Naive thymus-derived CD4-positive, alpha-beta T cell (primary cell): ENCODE measurements at regions not wholly inside any gene's neighbourhood (a gene's known extent, or its start where the extent isn't known, plus 50 kb on each side); places are given as distances from the start of the nearest gene placed in this dataset.

Source experiments
- ATAC-seq: fragments of 150-1000 bp; cut with Tn5 transposase; 2 replicates; pipeline ENCODE4 v1.10.0; 2021; ENCODE audit warnings: mild to moderate bottlenecking, moderate library complexity
- CTCF ChIA-PET: fragments of 350-600 bp; sonication (Branson Sonifier 250); formaldehyde crosslinking; loops from one replicate; lab custom pipeline; 2021; ENCODE audit warnings: antibody characterized with exemption; lab: Charles Lee
- POLR2A ChIA-PET: fragments of 350-600 bp; sonication (Branson Sonifier 250); formaldehyde crosslinking; loops from one replicate; lab custom pipeline; 2021; ENCODE audit warnings: antibody characterized with exemption, inconsistent platforms; lab: Charles Lee
- DNase-seq, 9 donors: peaks; one replicate each; pipeline versions ENCODE4 v3.0.0 to v3.0.0-alpha.2; 2020 to 2022; ENCODE audit warnings: mixed read lengths in 1 of 9
- H3K27ac ChIP-seq: one replicate; pipeline ENCODE4 v1.7.0; 2013; ENCODE audit warnings: mild to moderate bottlenecking, low read depth, low read length, moderate library complexity
- H3K27me3 ChIP-seq, 2 donors: one replicate each; pipeline ENCODE4 v1.7.0; 2013; ENCODE audit warnings: low read length in 2 of 2, mild to moderate bottlenecking in 2 of 2, moderate library complexity in 2 of 2; ENCODE audit not compliant: control insufficient read depth in 2 of 2, insufficient read depth in 2 of 2
- H3K36me3 ChIP-seq, 3 experiments: 1 replicate in 2 of 3; 2 replicates in 1 of 3; pipeline ENCODE4 v1.7.0; 2013; ENCODE audit warnings: low read length in 3 of 3, mild to moderate bottlenecking in 3 of 3, moderate library complexity in 1 of 3; ENCODE audit not compliant: insufficient read depth in 3 of 3, control insufficient read depth in 2 of 3
- H3K4me1 ChIP-seq, 2 donors: one replicate each; pipeline ENCODE4 v1.7.0; 2013; ENCODE audit warnings: low read length in 2 of 2, mild to moderate bottlenecking in 2 of 2, moderate library complexity in 1 of 2; ENCODE audit not compliant: control insufficient read depth in 2 of 2, insufficient read depth in 2 of 2
- H3K4me3 ChIP-seq: 2 replicates; pipeline ENCODE4 v1.7.0; 2013; ENCODE audit warnings: mild to moderate bottlenecking, low read length
- H3K9me3 ChIP-seq, 3 experiments: 1 replicate in 2 of 3; 2 replicates in 1 of 3; pipeline ENCODE4 v1.7.0; 2013; ENCODE audit warnings: low read length in 3 of 3; ENCODE audit not compliant: control insufficient read depth in 2 of 3
- H3K27ac Mint-ChIP-seq, 9 donors: one replicate each; pipeline ENCODE4 v1.8.0; 2020 to 2022; ENCODE audit warnings: mixed read lengths in 9 of 9, mild to moderate bottlenecking in 8 of 9, moderate library complexity in 5 of 9, inconsistent platforms in 2 of 9
- H3K27me3 Mint-ChIP-seq, 5 donors: one replicate each; pipeline ENCODE4 v1.8.0; 2021 to 2022; ENCODE audit warnings: mixed read lengths in 5 of 5, mild to moderate bottlenecking in 1 of 5
- H3K36me3 Mint-ChIP-seq, 5 donors: one replicate each; pipeline ENCODE4 v1.8.0; 2020 to 2022; ENCODE audit warnings: mixed read lengths in 5 of 5, mild to moderate bottlenecking in 3 of 5, inconsistent platforms in 1 of 5
- H3K4me1 Mint-ChIP-seq, 7 donors: one replicate each; pipeline ENCODE4 v1.8.0; 2020 to 2022; ENCODE audit warnings: mixed read lengths in 7 of 7, mild to moderate bottlenecking in 3 of 7, inconsistent platforms in 1 of 7
- H3K4me3 Mint-ChIP-seq, 10 donors: one replicate each; pipeline ENCODE4 v1.8.0; 2020 to 2022; ENCODE audit warnings: mild to moderate bottlenecking in 10 of 10, mixed read lengths in 10 of 10, moderate library complexity in 6 of 10, inconsistent platforms in 2 of 10
- H3K9me3 Mint-ChIP-seq, 11 donors: one replicate each; pipeline ENCODE4 v1.8.0; 2020 to 2022; ENCODE audit warnings: mixed read lengths in 11 of 11, mild to moderate bottlenecking in 4 of 11, inconsistent platforms in 1 of 11, moderate library complexity in 1 of 11
- intact Hi-C, 2 donors: fragments of 100-400 bp; cut with micrococcal nuclease; formaldehyde crosslinking; loops; one replicate each; pipeline ENCODE4 v1.15.1; 2023

DNA sequence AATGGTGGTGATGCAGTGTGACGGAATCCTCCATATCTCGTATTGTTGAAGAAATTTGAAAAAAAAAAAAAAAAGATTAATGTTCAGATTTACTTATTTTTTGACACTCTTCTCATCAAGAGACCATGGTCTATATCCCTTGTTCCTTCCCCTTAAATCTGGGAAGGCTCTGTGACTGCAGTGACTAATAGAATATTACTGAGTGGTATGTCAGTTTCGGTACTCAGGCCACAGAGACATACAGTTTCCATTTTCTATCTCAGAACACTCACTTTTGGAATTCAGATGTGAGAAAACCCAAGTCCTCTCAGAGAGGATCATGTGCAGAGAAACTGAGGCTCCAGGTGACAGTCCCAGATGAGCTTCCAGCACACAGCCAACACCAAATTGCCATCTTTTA lies 1193.5 kb downstream of the DTWD2 start:
- POLR2A ChIA-PET: no interaction called here
- Histone ChIP-seq H3K27ac (no peak overlapping the region), H3K4me1 (no peaks in the 10 kb centered on the region), H3K9me3 (no peaks in the 10 kb centered on the region), H3K27me3 (no peaks in the 10 kb centered on the region), H3K36me3 (no peaks in the 10 kb centered on the region), H3K4me3 (no peak overlapping the region)
- Mint-ChIP-seq H3K9me3 (peaks cover 0 to 25% (median 1%) of the 10 kb centered on the region in 11 donors), H3K36me3 (no peaks in the 10 kb centered on the region), H3K27ac (no peak overlapping the region), H3K4me1 (no peaks in the 10 kb centered on the region), H3K4me3 (no peak overlapping the region), H3K27me3 (no peaks in the 10 kb centered on the region)
- DNase-seq: no peak
- ATAC-seq: no peak
- CTCF ChIA-PET: no interaction called here
- intact Hi-C loops: no loop called here

DNA sequence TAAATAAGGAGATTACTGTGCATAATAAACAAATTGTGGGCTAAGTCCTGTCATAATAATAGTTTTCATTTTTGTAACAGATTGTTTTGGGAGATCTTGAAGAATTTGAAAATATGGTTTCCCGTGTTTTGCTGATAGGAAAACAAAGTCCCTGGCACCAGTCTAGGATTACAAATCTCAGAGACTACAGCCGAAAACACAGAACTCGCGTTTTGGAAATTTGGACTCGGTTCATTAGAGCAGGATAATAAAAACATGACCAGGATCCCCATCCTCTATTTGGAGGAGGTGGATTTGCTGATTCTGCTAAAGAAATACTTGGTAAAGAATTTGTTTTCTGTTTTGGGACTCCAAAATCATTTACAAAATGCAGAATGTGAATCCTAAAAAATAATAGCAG lies 1194.4 kb downstream of the DTWD2 start:
- CTCF ChIA-PET: no interaction called here
- no peak for ATAC-seq
- H3K36me3 ChIP-seq: no peaks in the 10 kb centered on the region
- POLR2A ChIA-PET: no interaction called here
- H3K4me3 Mint-ChIP-seq: no peak overlapping the region
- no peaks in the 10 kb centered on the region for H3K4me1 Mint-ChIP-seq
- no peak overlapping the region for H3K27ac Mint-ChIP-seq
- intact Hi-C loops: no loop called here
- no peaks in the 10 kb centered on the region for H3K27me3 ChIP-seq
- H3K27ac ChIP-seq: no peak overlapping the region
- peaks cover 0 to 23% (median 1%) of the 10 kb centered on the region in 11 donors for H3K9me3 Mint-ChIP-seq
- no peaks in the 10 kb centered on the region for H3K36me3 Mint-ChIP-seq
- H3K4me1 ChIP-seq: no peaks in the 10 kb centered on the region
- no peak for DNase-seq
- H3K9me3 ChIP-seq: no peaks in the 10 kb centered on the region
- no peak overlapping the region for H3K4me3 ChIP-seq
- H3K27me3 Mint-ChIP-seq: no peaks in the 10 kb centered on the region

DNA sequence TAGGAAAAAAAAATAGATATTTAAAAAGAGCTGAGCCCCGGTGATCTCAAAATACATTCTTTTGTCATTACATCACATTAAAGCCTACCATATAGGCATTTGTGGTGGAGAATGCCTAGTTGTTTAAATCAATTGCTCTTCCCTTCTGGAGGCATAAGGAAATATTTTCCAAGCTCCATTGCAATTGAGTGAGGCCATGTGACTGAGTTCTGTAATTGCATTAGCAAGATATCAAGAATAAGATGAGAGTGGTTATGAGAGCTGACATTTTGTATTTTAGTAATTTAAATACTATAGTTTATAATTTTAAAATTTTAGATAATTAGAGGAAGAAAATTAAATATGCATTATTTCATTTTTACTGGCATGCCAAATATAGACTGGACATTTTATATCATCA lies 1195.9 kb downstream of the DTWD2 start:
- Mint-ChIP-seq H3K36me3 (no peaks in the 10 kb centered on the region), H3K27ac (no peak overlapping the region), H3K4me3 (no peak overlapping the region), H3K4me1 (no peaks in the 10 kb centered on the region), H3K9me3 (peaks cover 0 to 28% (median 4%) of the 10 kb centered on the region in 11 donors), H3K27me3 (no peaks in the 10 kb centered on the region)
- CTCF ChIA-PET: no interaction called here
- Histone ChIP-seq H3K36me3 (no peaks in the 10 kb centered on the region), H3K4me3 (no peak overlapping the region), H3K27ac (no peak overlapping the region), H3K9me3 (no peaks in the 10 kb centered on the region), H3K27me3 (no peaks in the 10 kb centered on the region), H3K4me1 (no peaks in the 10 kb centered on the region)
- POLR2A ChIA-PET: no interaction called here
- DNase-seq (no peak), ATAC-seq (no peak)
- intact Hi-C loops: no loop called here

DNA sequence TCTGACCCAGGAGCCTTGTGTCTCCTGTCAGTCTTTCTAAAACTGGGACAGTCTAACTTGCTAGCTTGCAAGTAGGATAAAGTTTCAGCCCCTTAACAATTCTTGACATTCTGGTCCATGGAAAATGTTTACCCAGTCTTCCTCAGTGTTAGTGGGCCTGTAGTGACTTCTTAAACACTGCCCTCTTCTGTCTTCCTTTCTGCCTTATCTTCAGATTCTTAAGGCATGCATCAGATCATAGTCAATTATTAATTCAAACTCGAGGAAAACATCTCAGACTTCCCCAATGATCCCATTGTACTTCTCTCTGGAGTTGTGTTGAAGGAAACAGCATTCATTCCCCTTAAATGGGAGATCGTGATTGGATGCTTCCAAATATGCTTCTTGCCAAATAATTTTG lies 1199.8 kb downstream of the DTWD2 start:
- H3K9me3 Mint-ChIP-seq: peaks cover 0 to 20% (median 2%) of the 10 kb centered on the region in 11 donors
- ATAC-seq: no peak
- no peak for DNase-seq
- H3K36me3 Mint-ChIP-seq: no peaks in the 10 kb centered on the region
- no peaks in the 10 kb centered on the region for H3K4me1 Mint-ChIP-seq
- Histone ChIP-seq H3K4me1 (no peaks in the 10 kb centered on the region), H3K36me3 (no peaks in the 10 kb centered on the region), H3K27me3 (no peaks in the 10 kb centered on the region), H3K27ac (no peak overlapping the region), H3K4me3 (no peak overlapping the region), H3K9me3 (no peaks in the 10 kb centered on the region)
- CTCF ChIA-PET: no interaction called here
- no peak overlapping the region for H3K4me3 Mint-ChIP-seq
- intact Hi-C loops: no loop called here
- no peaks in the 10 kb centered on the region for H3K27me3 Mint-ChIP-seq
- POLR2A ChIA-PET: no interaction called here
- no peak overlapping the region for H3K27ac Mint-ChIP-seq

DNA sequence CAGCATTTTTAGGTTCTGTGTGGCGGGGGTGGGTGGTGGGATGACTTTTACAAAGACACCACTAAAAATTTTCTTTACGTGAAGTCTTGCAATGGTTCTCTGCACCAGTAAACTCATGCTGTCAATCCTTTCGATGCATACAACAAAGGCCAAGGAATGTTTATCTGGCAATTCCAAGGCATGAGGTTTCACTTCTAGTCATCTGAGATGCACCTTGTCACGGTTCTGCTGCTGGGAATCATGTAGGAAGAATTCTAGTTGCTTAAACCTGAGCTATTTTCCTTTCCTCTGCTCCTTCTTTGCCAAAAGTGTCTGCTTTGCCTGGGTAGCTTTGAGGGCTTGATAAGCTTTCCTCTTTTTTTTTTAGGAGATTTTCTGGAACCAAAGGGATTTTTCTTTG lies 1204.5 kb upstream of the SEMA6A start:
- intact Hi-C loops: no loop called here
- peaks cover 0 to 15% (median 2%) of the 10 kb centered on the region in 11 donors for H3K9me3 Mint-ChIP-seq
- H3K36me3 Mint-ChIP-seq: no peaks in the 10 kb centered on the region
- H3K4me1 ChIP-seq: no peaks in the 10 kb centered on the region
- no peak overlapping the region for H3K4me3 ChIP-seq
- H3K27me3 ChIP-seq: no peaks in the 10 kb centered on the region
- H3K9me3 ChIP-seq: no peaks in the 10 kb centered on the region
- H3K27ac Mint-ChIP-seq: no peak overlapping the region
- POLR2A ChIA-PET: no interaction called here
- no peaks in the 10 kb centered on the region for H3K4me1 Mint-ChIP-seq
- ATAC-seq: no peak
- CTCF ChIA-PET: no interaction called here
- no peaks in the 10 kb centered on the region for H3K36me3 ChIP-seq
- no peak overlapping the region for H3K27ac ChIP-seq
- DNase-seq: no peak
- H3K27me3 Mint-ChIP-seq: no peaks in the 10 kb centered on the region
- no peak overlapping the region for H3K4me3 Mint-ChIP-seq

DNA sequence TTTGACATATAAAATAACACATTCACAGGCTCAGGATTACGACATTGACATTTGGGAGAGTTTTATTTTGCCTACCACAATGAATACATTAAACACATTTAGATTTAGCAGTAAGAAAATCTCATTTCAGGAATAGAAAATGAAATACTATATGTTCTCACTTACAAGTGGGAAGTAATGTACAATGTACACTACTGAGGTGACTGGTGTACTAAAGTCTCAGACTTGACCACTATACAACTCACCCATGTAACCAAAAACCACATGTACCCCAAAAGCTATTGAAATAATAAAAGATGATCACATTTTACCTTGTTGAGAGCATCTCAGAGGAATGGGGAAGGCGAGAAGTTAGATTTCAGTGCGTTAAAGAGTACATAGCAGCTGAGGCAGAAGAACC lies 1202.4 kb upstream of the SEMA6A start:
- Histone ChIP-seq H3K9me3 (no peaks in the 10 kb centered on the region), H3K27ac (no peak overlapping the region), H3K27me3 (no peaks in the 10 kb centered on the region), H3K36me3 (no peaks in the 10 kb centered on the region), H3K4me3 (no peak overlapping the region), H3K4me1 (no peaks in the 10 kb centered on the region)
- H3K9me3 Mint-ChIP-seq: peaks cover 0 to 18% (median 6%) of the 10 kb centered on the region in 11 donors
- ChIA-PET POLR2A (no interaction called here), CTCF (no interaction called here)
- no peak for ATAC-seq
- H3K36me3 Mint-ChIP-seq: no peaks in the 10 kb centered on the region
- DNase-seq: no peak
- intact Hi-C loops: no loop called here
- H3K4me3 Mint-ChIP-seq: no peak overlapping the region
- H3K4me1 Mint-ChIP-seq: no peaks in the 10 kb centered on the region
- no peaks in the 10 kb centered on the region for H3K27me3 Mint-ChIP-seq
- H3K27ac Mint-ChIP-seq: no peak overlapping the region

DNA sequence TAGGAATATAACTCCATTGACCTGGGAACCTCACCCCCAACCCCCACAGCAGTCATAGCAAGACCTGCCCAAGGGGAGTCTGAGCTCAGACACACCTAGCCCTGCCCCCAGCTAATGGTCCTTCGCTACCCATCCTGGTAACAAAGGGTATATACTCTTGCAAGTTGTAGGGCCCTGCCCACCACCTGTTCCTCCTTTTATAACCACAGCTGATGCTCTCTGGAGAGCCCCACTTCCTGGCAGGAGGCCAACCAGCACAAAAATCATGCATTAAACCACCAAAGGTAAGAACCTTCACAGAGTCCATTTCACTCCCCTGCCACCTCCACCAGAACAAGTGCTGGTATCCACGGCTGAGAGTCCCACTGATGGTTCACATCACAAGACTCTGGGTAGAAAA lies 1195.3 kb upstream of the SEMA6A start:
- H3K4me3 ChIP-seq: no peak overlapping the region
- no peaks in the 10 kb centered on the region for H3K4me1 Mint-ChIP-seq
- H3K36me3 ChIP-seq: no peaks in the 10 kb centered on the region
- H3K9me3 Mint-ChIP-seq: peaks cover 2 to 25% (median 9%) of the 10 kb centered on the region in 11 donors
- H3K9me3 ChIP-seq: no peaks in the 10 kb centered on the region
- ATAC-seq (no peak), DNase-seq (no peak)
- no peak overlapping the region for H3K27ac Mint-ChIP-seq
- peaks cover 0 to 11% (median 0%) of the 10 kb centered on the region in 5 donors for H3K36me3 Mint-ChIP-seq
- H3K4me1 ChIP-seq: no peaks in the 10 kb centered on the region
- CTCF ChIA-PET: no interaction called here
- no peak overlapping the region for H3K27ac ChIP-seq
- intact Hi-C loops: no loop called here
- H3K27me3 ChIP-seq: no peaks in the 10 kb centered on the region
- H3K4me3 Mint-ChIP-seq: no peak overlapping the region
- POLR2A ChIA-PET: no interaction called here
- no peaks in the 10 kb centered on the region for H3K27me3 Mint-ChIP-seq
